ENCODE measurements at regions not wholly inside any gene's neighbourhood (a gene's known extent, or its start where the extent isn't known, plus 50 kb on each side); places are given as distances from the start of the nearest gene placed in this dataset.

- no peak for TF ChIP-seq ARNTL (CRISPR knock-in tag; IDR thresholded peaks at IDR 0.05; ENCODE audit: borderline replicate concordance, low read depth)
- no peak for TF ChIP-seq BACH2 (CRISPR knock-in tag; IDR thresholded peaks at IDR 0.05; ENCODE audit: borderline replicate concordance)
- TF ChIP-seq TSHZ2 (CRISPR knock-in tag; IDR thresholded peaks at IDR 0.05), result no peak
- ATAC-seq, result no peak
Measured at GRCh38 chr5:133786420-133786819, 174.1 kb upstream of the FSTL4 start.

GRCh38 chr5:133785182-133785581, 172.8 kb upstream of the FSTL4 start:
- no peak for ATAC-seq
- no peak for TF ChIP-seq ARNTL (CRISPR knock-in tag; IDR thresholded peaks at IDR 0.05; ENCODE audit: borderline replicate concordance, low read depth)
- no peak for TF ChIP-seq ZFP3 (CRISPR knock-in tag; IDR thresholded peaks at IDR 0.05)
- TF ChIP-seq RARB (CRISPR knock-in tag; IDR thresholded peaks at IDR 0.05), result no peak
- no peak for TF ChIP-seq ZFP30 (CRISPR knock-in tag; IDR thresholded peaks at IDR 0.05)
- no peak for TF ChIP-seq PATZ1 (CRISPR knock-in tag; IDR thresholded peaks at IDR 0.05; ENCODE audit: borderline replicate concordance)
- no peak for TF ChIP-seq ISL1 (CRISPR knock-in tag; IDR thresholded peaks at IDR 0.05)
- no peak for TF ChIP-seq ZNF8 (CRISPR knock-in tag; IDR thresholded peaks at IDR 0.05)
- TF ChIP-seq ZC3H10 (CRISPR knock-in tag; IDR thresholded peaks at IDR 0.05), result no peak
- TF ChIP-seq POU6F1 (CRISPR knock-in tag; IDR thresholded peaks at IDR 0.05; ENCODE audit: borderline replicate concordance, low read depth), result no peak
- TF ChIP-seq SNAI2 (CRISPR knock-in tag; IDR thresholded peaks at IDR 0.05), result no peak
- TF ChIP-seq OSR1 (CRISPR knock-in tag; IDR thresholded peaks at IDR 0.05), result no peak
- no peak for TF ChIP-seq ESRRG (CRISPR knock-in tag; IDR thresholded peaks at IDR 0.05)
- no peak for TF ChIP-seq TOX (CRISPR knock-in tag; IDR thresholded peaks at IDR 0.05; ENCODE audit: borderline replicate concordance)
- no peak for TF ChIP-seq TSHZ2 (CRISPR knock-in tag; IDR thresholded peaks at IDR 0.05)
- no peak for TF ChIP-seq CSRNP3 (CRISPR knock-in tag; IDR thresholded peaks at IDR 0.05)
- no peak for TF ChIP-seq CSDC2 (CRISPR knock-in tag; IDR thresholded peaks at IDR 0.05)
- TF ChIP-seq ZNF70 (CRISPR knock-in tag; IDR thresholded peaks at IDR 0.05), result no peak
- no peak for TF ChIP-seq BACH2 (CRISPR knock-in tag; IDR thresholded peaks at IDR 0.05; ENCODE audit: borderline replicate concordance)
- TF ChIP-seq ZNF565 (CRISPR knock-in tag; conservative IDR thresholded peaks at IDR 0.05; ENCODE audit: low read depth), result no peak
- no peak for TF ChIP-seq PPARA (CRISPR knock-in tag; IDR thresholded peaks at IDR 0.05; ENCODE audit: borderline replicate concordance)

GRCh38 chr5:133783481-133783880, 171.1 kb upstream of the FSTL4 start:
- ATAC-seq, result no peak
- TF ChIP-seq ZNF8 (CRISPR knock-in tag; IDR thresholded peaks at IDR 0.05), result no peak
- TF ChIP-seq ZNF70 (CRISPR knock-in tag; IDR thresholded peaks at IDR 0.05), result no peak
- no peak for TF ChIP-seq BACH2 (CRISPR knock-in tag; IDR thresholded peaks at IDR 0.05; ENCODE audit: borderline replicate concordance)
- TF ChIP-seq OSR1 (CRISPR knock-in tag; IDR thresholded peaks at IDR 0.05), result no peak
